GM12878 (cell line): ENCODE measurements at regions not wholly inside any gene's neighbourhood (a gene's known extent, or its start where the extent isn't known, plus 50 kb on each side); places are given as distances from the start of the nearest gene placed in this dataset.

Experiments
- ATAC-seq: fragments of 200-7000 bp; cut with Tn5 transposase; 3 replicates; pipeline ENCODE4 v1.9.1; 2020; ENCODE audit warnings: mild to moderate bottlenecking, moderate library complexity
- BruUV-seq: library from RNA; stranded (reverse); fragments of 400-500 nt; replicated peaks from 2 replicates; lab custom pipeline; 2021; lab: Mats Ljungman, UMichigan
- CTCF ChIA-PET: fragments of 300-600 bp; sonication (Branson Sonifier 250); formaldehyde crosslinking; extraction: SDS; loops from one replicate; lab custom pipeline; 2021; ENCODE audit warnings: inconsistent platforms; lab: Yijun Ruan, JAX
- POLR2A ChIA-PET: fragments of 350-600 bp; formaldehyde crosslinking; extraction: SDS; loops from one replicate; lab custom pipeline; 2021; ENCODE audit warnings: inconsistent platforms; lab: Charles Lee
- RAD21 ChIA-PET: fragments of 300-600 bp; sonication (Branson Sonifier 250); formaldehyde crosslinking; loops from one replicate; lab custom pipeline; 2023; ENCODE audit warnings: antibody characterized with exemption; ENCODE audit not compliant: unreplicated experiment; lab: Charles Lee
- SMC1A ChIA-PET: fragments of 300-600 bp; sonication (Branson Sonifier 250); formaldehyde crosslinking; loops from one replicate; lab custom pipeline; 2023; ENCODE audit not compliant: unreplicated experiment, uncharacterized antibody; lab: Charles Lee
- DNase-seq: peaks from one replicate; pipeline ENCODE4 v3.0.0-alpha.2; 2011; ENCODE audit warnings: low read depth, low spot score
- FAIRE-seq: peaks from 3 replicates; lab custom pipeline; 2011; peaks lifted over from hg19 to GRCh38; lab: Jason Lieb, UNC
- H2AFZ ChIP-seq: 2 replicates; pipeline ENCODE4 v1.6.0; 2011; ENCODE audit warnings: low read depth, low read length, control low read depth; ENCODE audit not compliant: control insufficient read depth
- H3K27ac ChIP-seq: 2 replicates; pipeline ENCODE4 v1.5.1; 2011; ENCODE audit warnings: control low read depth; ENCODE audit not compliant: control insufficient read depth, insufficient read depth
- H3K27me3 ChIP-seq, 2 experiments: replicated peaks in 1 of 2; 2 replicates each; pipeline versions ENCODE4 v1.6.0 to v1.6.1; 2011; ENCODE audit warnings: low read length in 1 of 2; ENCODE audit not compliant: control insufficient read depth in 2 of 2, insufficient read depth in 2 of 2
- H3K36me3 ChIP-seq, 2 experiments: 2 replicates each; pipeline ENCODE4 v1.5.1; 2011; ENCODE audit warnings: low read length in 1 of 2; ENCODE audit not compliant: control insufficient read depth in 2 of 2, insufficient read depth in 2 of 2
- H3K4me1 ChIP-seq: 2 replicates; pipeline ENCODE4 v1.6.1; 2011; ENCODE audit warnings: mild to moderate bottlenecking, low read length, moderate library complexity, mixed read lengths; ENCODE audit not compliant: control insufficient read depth, insufficient read depth
- H3K4me2 ChIP-seq: 2 replicates; pipeline ENCODE4 v1.6.0; 2011; ENCODE audit warnings: control low read depth; ENCODE audit not compliant: control insufficient read depth, insufficient read depth
- H3K4me3 ChIP-seq: fragments of 200-600 bp; sonication (generic); 2 replicates; pipeline ENCODE4 v1.5.1; 2016
- H3K79me2 ChIP-seq: 2 replicates; pipeline ENCODE4 v1.6.0; 2011; ENCODE audit warnings: low read length; ENCODE audit not compliant: control insufficient read depth, insufficient read depth
- H3K9ac ChIP-seq: 2 replicates; pipeline ENCODE4 v1.8.0; 2011; ENCODE audit warnings: low read length, control low read depth, mixed read lengths; ENCODE audit not compliant: control insufficient read depth, insufficient read depth
- H3K9me3 ChIP-seq: replicated peaks from 3 replicates; pipeline ENCODE4 v1.5.1; 2011; ENCODE audit warnings: mild to moderate bottlenecking, low read length; ENCODE audit not compliant: control insufficient read depth, insufficient read depth
- H4K20me1 ChIP-seq: 2 replicates; pipeline ENCODE4 v1.6.0; 2011; ENCODE audit not compliant: control insufficient read depth, insufficient read depth
- EED ChIP-seq: sonication (generic); IDR thresholded peaks from 2 replicates; pipeline ENCODE4 v1.6.1; 2016; ENCODE audit warnings: antibody characterized with exemption, low read depth
- EGR1 ChIP-seq, 2 experiments: IDR thresholded peaks; 1 replicate in 1 of 2; 2 replicates in 1 of 2; pipeline ENCODE4 v1.6.1; 2011 to 2012; ENCODE audit warnings: low read depth in 2 of 2, low read length in 2 of 2, borderline replicate concordance in 1 of 2, mild to moderate bottlenecking in 1 of 2, moderate library complexity in 1 of 2
- FOS ChIP-seq: IDR thresholded peaks from 3 replicates; pipeline ENCODE4 v1.6.1; 2011; ENCODE audit warnings: borderline replicate concordance; ENCODE audit not compliant: insufficient read length; ENCODE audit errors: extremely low read depth
- FOXK2 ChIP-seq: fragments of 450-650 bp; IDR thresholded peaks from 2 replicates; pipeline ENCODE4 v1.6.1; 2017; ENCODE audit warnings: mild to moderate bottlenecking, moderate library complexity
- GABPA ChIP-seq: IDR thresholded peaks from 2 replicates; pipeline ENCODE4 v1.6.1; 2014; ENCODE audit warnings: antibody characterized with exemption, low read depth, mild to moderate bottlenecking, inconsistent platforms
- GATAD2B ChIP-seq: fragments of 450-650 bp; conservative IDR thresholded peaks from 2 replicates; pipeline ENCODE4 v1.6.1; 2017; ENCODE audit warnings: low read depth, mild to moderate bottlenecking, moderate library complexity
- KDM1A ChIP-seq: fragments of 200-600 bp; sonication (generic); IDR thresholded peaks from 2 replicates; pipeline ENCODE4 v1.6.1; 2016; ENCODE audit warnings: borderline replicate concordance
- NBN ChIP-seq: fragments of 450-650 bp; IDR thresholded peaks from 2 replicates; pipeline ENCODE4 v1.6.1; 2016
- NFXL1 ChIP-seq: fragments of 450-650 bp; IDR thresholded peaks from 2 replicates; pipeline ENCODE4 v1.6.1; 2017; ENCODE audit warnings: antibody characterized with exemption, mild to moderate bottlenecking, borderline replicate concordance
- POLR2AphosphoS2 ChIP-seq: IDR thresholded peaks from 2 replicates; pipeline ENCODE4 v1.6.1; 2011; ENCODE audit warnings: low read depth, mild to moderate bottlenecking, low read length, improper control_type of control experiment, moderate library complexity
- SREBF2 ChIP-seq: IDR thresholded peaks from 2 replicates; pipeline ENCODE4 v1.6.1; 2012; ENCODE audit warnings: mild to moderate bottlenecking, low read length
- TCF12 ChIP-seq: IDR thresholded peaks from 2 replicates; pipeline ENCODE4 v1.6.1; 2011; ENCODE audit warnings: low read depth, mild to moderate bottlenecking, low read length
- YY1 ChIP-seq: IDR thresholded peaks from 2 replicates; pipeline ENCODE4 v1.6.1; 2011; ENCODE audit warnings: low read depth, mild to moderate bottlenecking, low read length
- ZNF207 ChIP-seq: fragments of 450-650 bp; IDR thresholded peaks from 2 replicates; pipeline ENCODE4 v1.6.1; 2014; ENCODE audit warnings: antibody characterized with exemption, mild to moderate bottlenecking, borderline replicate concordance
- ZNF622 ChIP-seq: fragments of 450-650 bp; IDR thresholded peaks from 2 replicates; pipeline ENCODE4 v1.6.1; 2017; ENCODE audit warnings: mild to moderate bottlenecking, inconsistent platforms
- WGBS: methylation state at CpG from one replicate; pipeline ENCODE4 v1.1.6; 2016; ENCODE audit warnings: low lambda C conversion rate; ENCODE audit not compliant: insufficient replicate concordance, insufficient coverage; ENCODE audit errors: missing lambda C conversion rate; 5-methylcytosine and 5-hydroxymethylcytosine counted together
- in situ Hi-C: fragments of 300-500 bp; cut with MboI; formaldehyde crosslinking; loops from 9 replicates; pipeline ENCODE4 v1.14.3; 2018; ENCODE audit warnings: mixed read lengths
- intact Hi-C: fragments of 100-400 bp; cut with micrococcal nuclease; formaldehyde crosslinking; loops from one replicate; pipeline ENCODE4 v1.14.2; 2022; ENCODE audit not compliant: unreplicated experiment
- TF ChIP-seq, protein P1 (sequence below): IDR thresholded peaks from 2 replicates; pipeline ENCODE4 v1.6.1; 2012; ENCODE audit warnings: mild to moderate bottlenecking, low read depth, low read length
- TF ChIP-seq, protein P2 (sequence below): IDR thresholded peaks from 2 replicates; pipeline ENCODE4 v1.6.1; 2011; ENCODE audit warnings: mild to moderate bottlenecking, low read depth, low read length, moderate library complexity; ENCODE audit not compliant: insufficient replicate concordance
- TF ChIP-seq, protein P3 (sequence below): fragments of 450-650 bp; IDR thresholded peaks from 2 replicates; pipeline ENCODE4 v1.6.1; 2017; ENCODE audit warnings: mild to moderate bottlenecking, low read depth, inconsistent platforms; ENCODE audit not compliant: poor library complexity, severe bottlenecking
- TF ChIP-seq, protein P4 (sequence below): IDR thresholded peaks from 2 replicates; pipeline ENCODE4 v1.6.1; 2011; ENCODE audit warnings: low read depth, low read length, improper control_type of control experiment, borderline replicate concordance

DNA sequence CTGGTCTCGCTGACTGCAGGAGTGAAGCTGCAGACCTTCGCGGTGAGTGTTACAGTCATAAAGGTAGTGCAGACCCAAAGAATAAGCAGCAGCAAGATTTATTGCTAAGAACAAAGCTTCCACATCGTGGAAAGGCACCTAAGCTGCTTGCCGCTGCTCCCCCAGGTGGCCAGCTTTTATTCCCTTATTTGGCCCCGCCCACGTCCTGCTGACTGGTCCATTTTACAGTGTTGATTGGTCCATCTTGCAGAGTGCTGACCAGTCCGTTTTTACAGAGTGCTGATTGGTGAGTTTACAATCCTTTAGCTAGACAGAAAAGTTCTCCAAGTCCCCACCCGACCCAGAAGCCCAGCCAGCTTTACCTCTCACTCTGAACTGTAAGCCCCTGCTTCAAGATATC, 227.8 kb downstream of the ABCC12 start:
- no peak overlapping the region for H2AFZ ChIP-seq
- ChIA-PET SMC1A (no interaction called here), POLR2A (no interaction called here), CTCF (interaction anchor here (0.7 kb wide), 1 partner anchor 192 kb away, joined by 3 read pairs; no protein-coding TSS in a partner anchor), RAD21 (interaction anchor here (1.2 kb wide), 1 partner anchor 237 kb away, joined by 3 read pairs; no protein-coding TSS in a partner anchor)
- H3K79me2 ChIP-seq: no peaks in the 10 kb centered on the region
- H3K27ac ChIP-seq: no peak overlapping the region
- H3K9ac ChIP-seq: no peak overlapping the region
- no TSS peak for BruUV-seq
- no peaks in the 10 kb centered on the region for H3K27me3 ChIP-seq
- DNase-seq (no peak), FAIRE-seq (no peak), ATAC-seq (no peak)
- H3K4me1 ChIP-seq: no peaks in the 10 kb centered on the region
- WGBS: 29% methylated on average over 9 of the region's 9 CpGs
- no peaks in the 10 kb centered on the region for H3K9me3 ChIP-seq
- intact Hi-C loops (no loop called here), in situ Hi-C loops (no loop called here)
- no peak overlapping the region for H3K4me2 ChIP-seq
- H3K4me3 ChIP-seq: no peak overlapping the region
- H4K20me1 ChIP-seq: no peaks in the 10 kb centered on the region
- no peaks in the 10 kb centered on the region for H3K36me3 ChIP-seq
- no peak for TF ChIP-seq ZNF622
- TF ChIP-seq ZNF207: no peak
- TF ChIP-seq FOS: no peak
- no peak for TF ChIP-seq POLR2AphosphoS2
- TF ChIP-seq YY1: no peak
- TF ChIP-seq SREBF2: no peak
- TF ChIP-seq KDM1A: no peak
- TF ChIP-seq GABPA: no peak
- TF ChIP-seq EGR1 (IDR thresholded peaks at IDR 0.05; ENCODE audit: borderline replicate concordance in 1 of 2, low read depth in 2 of 2, low read length in 2 of 2): no peak
- TF ChIP-seq, protein P1, sequence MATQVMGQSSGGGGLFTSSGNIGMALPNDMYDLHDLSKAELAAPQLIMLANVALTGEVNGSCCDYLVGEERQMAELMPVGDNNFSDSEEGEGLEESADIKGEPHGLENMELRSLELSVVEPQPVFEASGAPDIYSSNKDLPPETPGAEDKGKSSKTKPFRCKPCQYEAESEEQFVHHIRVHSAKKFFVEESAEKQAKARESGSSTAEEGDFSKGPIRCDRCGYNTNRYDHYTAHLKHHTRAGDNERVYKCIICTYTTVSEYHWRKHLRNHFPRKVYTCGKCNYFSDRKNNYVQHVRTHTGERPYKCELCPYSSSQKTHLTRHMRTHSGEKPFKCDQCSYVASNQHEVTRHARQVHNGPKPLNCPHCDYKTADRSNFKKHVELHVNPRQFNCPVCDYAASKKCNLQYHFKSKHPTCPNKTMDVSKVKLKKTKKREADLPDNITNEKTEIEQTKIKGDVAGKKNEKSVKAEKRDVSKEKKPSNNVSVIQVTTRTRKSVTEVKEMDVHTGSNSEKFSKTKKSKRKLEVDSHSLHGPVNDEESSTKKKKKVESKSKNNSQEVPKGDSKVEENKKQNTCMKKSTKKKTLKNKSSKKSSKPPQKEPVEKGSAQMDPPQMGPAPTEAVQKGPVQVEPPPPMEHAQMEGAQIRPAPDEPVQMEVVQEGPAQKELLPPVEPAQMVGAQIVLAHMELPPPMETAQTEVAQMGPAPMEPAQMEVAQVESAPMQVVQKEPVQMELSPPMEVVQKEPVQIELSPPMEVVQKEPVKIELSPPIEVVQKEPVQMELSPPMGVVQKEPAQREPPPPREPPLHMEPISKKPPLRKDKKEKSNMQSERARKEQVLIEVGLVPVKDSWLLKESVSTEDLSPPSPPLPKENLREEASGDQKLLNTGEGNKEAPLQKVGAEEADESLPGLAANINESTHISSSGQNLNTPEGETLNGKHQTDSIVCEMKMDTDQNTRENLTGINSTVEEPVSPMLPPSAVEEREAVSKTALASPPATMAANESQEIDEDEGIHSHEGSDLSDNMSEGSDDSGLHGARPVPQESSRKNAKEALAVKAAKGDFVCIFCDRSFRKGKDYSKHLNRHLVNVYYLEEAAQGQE: no peak
- TF ChIP-seq, protein P2, sequence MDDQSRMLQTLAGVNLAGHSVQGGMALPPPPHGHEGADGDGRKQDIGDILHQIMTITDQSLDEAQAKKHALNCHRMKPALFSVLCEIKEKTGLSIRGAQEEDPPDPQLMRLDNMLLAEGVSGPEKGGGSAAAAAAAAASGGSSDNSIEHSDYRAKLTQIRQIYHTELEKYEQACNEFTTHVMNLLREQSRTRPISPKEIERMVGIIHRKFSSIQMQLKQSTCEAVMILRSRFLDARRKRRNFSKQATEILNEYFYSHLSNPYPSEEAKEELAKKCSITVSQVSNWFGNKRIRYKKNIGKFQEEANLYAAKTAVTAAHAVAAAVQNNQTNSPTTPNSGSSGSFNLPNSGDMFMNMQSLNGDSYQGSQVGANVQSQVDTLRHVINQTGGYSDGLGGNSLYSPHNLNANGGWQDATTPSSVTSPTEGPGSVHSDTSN: no peak
- TF ChIP-seq FOXK2: no peak
- no peak for TF ChIP-seq NBN
- no peak for TF ChIP-seq NFXL1
- TF ChIP-seq, protein P3, sequence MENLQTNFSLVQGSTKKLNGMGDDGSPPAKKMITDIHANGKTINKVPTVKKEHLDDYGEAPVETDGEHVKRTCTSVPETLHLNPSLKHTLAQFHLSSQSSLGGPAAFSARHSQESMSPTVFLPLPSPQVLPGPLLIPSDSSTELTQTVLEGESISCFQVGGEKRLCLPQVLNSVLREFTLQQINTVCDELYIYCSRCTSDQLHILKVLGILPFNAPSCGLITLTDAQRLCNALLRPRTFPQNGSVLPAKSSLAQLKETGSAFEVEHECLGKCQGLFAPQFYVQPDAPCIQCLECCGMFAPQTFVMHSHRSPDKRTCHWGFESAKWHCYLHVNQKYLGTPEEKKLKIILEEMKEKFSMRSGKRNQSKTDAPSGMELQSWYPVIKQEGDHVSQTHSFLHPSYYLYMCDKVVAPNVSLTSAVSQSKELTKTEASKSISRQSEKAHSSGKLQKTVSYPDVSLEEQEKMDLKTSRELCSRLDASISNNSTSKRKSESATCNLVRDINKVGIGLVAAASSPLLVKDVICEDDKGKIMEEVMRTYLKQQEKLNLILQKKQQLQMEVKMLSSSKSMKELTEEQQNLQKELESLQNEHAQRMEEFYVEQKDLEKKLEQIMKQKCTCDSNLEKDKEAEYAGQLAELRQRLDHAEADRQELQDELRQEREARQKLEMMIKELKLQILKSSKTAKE: no peak
- TF ChIP-seq, protein P4, sequence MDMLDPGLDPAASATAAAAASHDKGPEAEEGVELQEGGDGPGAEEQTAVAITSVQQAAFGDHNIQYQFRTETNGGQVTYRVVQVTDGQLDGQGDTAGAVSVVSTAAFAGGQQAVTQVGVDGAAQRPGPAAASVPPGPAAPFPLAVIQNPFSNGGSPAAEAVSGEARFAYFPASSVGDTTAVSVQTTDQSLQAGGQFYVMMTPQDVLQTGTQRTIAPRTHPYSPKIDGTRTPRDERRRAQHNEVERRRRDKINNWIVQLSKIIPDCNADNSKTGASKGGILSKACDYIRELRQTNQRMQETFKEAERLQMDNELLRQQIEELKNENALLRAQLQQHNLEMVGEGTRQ: no peak
- TF ChIP-seq TCF12: no peak
- no peak for TF ChIP-seq EED
- no peak for TF ChIP-seq GATAD2B
